ENCODE measurements at regions not wholly inside any gene's neighbourhood (a gene's known extent, or its start where the extent isn't known, plus 50 kb on each side); places are given as distances from the start of the nearest gene placed in this dataset.

DNA sequence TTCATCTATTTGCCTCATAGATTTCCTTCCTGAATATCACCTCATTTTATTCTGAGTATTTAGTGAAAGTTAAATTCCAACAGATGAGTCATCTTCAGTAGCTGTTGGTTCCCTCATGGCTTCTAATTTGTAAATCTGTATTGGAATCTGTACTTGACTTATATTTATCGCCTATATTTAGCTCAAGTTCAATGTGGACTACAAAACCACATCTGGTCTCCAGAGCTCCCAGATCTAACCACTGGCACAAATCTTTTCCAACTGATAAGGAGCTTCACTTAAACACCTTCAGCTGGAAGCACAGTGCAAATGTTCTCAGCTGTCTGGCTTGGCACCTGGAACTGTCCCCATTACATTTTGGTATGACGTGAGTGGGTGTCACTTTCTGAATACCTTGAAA is 82.8 kb upstream of the DSEL start:
- no peak overlapping the region for H3K27ac ChIP-seq (ENCODE audit: low read length)
- no peak overlapping the region for H3K4me3 ChIP-seq (ENCODE audit: low read depth in 2 of 2, low read length in 2 of 2)
- H3K27me3 ChIP-seq (ENCODE audit: control insufficient read depth, insufficient read depth, low read length) = no peaks in the 10 kb centered on the region
- no TSS peak for BruUV-seq (replicated peaks)
- ATAC-seq (no peak), DNase-seq (ENCODE audit: low read depth, low spot score) (no peak)
- intact Hi-C loops (cut with micrococcal nuclease; ENCODE audit: unreplicated experiment) = no loop called here
- TF ChIP-seq, protein P1, sequence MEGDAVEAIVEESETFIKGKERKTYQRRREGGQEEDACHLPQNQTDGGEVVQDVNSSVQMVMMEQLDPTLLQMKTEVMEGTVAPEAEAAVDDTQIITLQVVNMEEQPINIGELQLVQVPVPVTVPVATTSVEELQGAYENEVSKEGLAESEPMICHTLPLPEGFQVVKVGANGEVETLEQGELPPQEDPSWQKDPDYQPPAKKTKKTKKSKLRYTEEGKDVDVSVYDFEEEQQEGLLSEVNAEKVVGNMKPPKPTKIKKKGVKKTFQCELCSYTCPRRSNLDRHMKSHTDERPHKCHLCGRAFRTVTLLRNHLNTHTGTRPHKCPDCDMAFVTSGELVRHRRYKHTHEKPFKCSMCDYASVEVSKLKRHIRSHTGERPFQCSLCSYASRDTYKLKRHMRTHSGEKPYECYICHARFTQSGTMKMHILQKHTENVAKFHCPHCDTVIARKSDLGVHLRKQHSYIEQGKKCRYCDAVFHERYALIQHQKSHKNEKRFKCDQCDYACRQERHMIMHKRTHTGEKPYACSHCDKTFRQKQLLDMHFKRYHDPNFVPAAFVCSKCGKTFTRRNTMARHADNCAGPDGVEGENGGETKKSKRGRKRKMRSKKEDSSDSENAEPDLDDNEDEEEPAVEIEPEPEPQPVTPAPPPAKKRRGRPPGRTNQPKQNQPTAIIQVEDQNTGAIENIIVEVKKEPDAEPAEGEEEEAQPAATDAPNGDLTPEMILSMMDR (IDR thresholded peaks at IDR 0.05) = no peak
- TF ChIP-seq, protein P2, sequence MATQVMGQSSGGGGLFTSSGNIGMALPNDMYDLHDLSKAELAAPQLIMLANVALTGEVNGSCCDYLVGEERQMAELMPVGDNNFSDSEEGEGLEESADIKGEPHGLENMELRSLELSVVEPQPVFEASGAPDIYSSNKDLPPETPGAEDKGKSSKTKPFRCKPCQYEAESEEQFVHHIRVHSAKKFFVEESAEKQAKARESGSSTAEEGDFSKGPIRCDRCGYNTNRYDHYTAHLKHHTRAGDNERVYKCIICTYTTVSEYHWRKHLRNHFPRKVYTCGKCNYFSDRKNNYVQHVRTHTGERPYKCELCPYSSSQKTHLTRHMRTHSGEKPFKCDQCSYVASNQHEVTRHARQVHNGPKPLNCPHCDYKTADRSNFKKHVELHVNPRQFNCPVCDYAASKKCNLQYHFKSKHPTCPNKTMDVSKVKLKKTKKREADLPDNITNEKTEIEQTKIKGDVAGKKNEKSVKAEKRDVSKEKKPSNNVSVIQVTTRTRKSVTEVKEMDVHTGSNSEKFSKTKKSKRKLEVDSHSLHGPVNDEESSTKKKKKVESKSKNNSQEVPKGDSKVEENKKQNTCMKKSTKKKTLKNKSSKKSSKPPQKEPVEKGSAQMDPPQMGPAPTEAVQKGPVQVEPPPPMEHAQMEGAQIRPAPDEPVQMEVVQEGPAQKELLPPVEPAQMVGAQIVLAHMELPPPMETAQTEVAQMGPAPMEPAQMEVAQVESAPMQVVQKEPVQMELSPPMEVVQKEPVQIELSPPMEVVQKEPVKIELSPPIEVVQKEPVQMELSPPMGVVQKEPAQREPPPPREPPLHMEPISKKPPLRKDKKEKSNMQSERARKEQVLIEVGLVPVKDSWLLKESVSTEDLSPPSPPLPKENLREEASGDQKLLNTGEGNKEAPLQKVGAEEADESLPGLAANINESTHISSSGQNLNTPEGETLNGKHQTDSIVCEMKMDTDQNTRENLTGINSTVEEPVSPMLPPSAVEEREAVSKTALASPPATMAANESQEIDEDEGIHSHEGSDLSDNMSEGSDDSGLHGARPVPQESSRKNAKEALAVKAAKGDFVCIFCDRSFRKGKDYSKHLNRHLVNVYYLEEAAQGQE (IDR thresholded peaks at IDR 0.05; ENCODE audit: insufficient read depth in 1 of 2, low read depth in 2 of 2, low read length in 1 of 2) = no peak
- no peak for TF ChIP-seq SIN3A (IDR thresholded peaks at IDR 0.05; ENCODE audit: borderline replicate concordance, insufficient read depth, low read depth, low read length)
- no peak for TF ChIP-seq TCF7L2 (IDR thresholded peaks at IDR 0.05; ENCODE audit: low read depth, low read length)
- no peak for TF ChIP-seq POLR2AphosphoS5 (IDR thresholded peaks at IDR 0.05; ENCODE audit: low read depth, low read length)
- H3K9me3 ChIP-seq (ENCODE audit: control insufficient read depth, insufficient read depth, low read depth, low read length) = no peaks in the 10 kb centered on the region
- in situ Hi-C loops (cut with HindIII; ENCODE audit: low pct_unique_long_range_greater_than_20kb, low sequenced_read_pairs) = no loop called here
- H3K4me1 ChIP-seq (ENCODE audit: control insufficient read depth, insufficient read depth, low read length) = no peaks in the 10 kb centered on the region
- no peaks in the 10 kb centered on the region for H3K36me3 ChIP-seq (ENCODE audit: control insufficient read depth, insufficient read depth, low read length)
- ChIA-PET CTCF (no interaction called here), POLR2A (no interaction called here)

DNA sequence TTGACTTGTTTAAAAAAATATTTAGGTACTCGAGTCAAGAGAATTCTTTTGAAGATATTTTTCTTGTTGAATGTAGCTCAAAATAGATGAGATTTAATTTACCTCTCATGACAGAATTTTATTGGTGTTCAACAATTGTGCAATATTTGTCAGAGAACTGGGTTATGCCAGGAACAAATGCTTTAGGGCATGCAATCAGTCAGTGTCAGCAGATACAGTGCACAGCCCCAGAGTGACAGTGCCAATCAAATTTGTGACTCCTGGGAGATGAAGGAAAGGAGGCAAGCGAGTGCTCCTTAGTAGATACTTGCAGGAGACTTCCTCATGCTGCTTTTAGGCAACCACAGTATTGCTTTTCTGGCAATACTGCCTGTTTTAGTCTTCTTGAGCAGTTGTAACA is 81.2 kb upstream of the DSEL start:
- no TSS peak for BruUV-seq (replicated peaks)
- POLR2A ChIA-PET = no interaction called here
- no peak for DNase-seq (ENCODE audit: low read depth, low spot score)
- Histone ChIP-seq H3K36me3 (ENCODE audit: control insufficient read depth, insufficient read depth, low read length) (no peaks in the 10 kb centered on the region), H3K27me3 (ENCODE audit: control insufficient read depth, insufficient read depth, low read length) (no peaks in the 10 kb centered on the region), H3K4me3 (ENCODE audit: low read depth in 2 of 2, low read length in 2 of 2) (no peak overlapping the region), H3K9me3 (ENCODE audit: control insufficient read depth, insufficient read depth, low read depth, low read length) (no peaks in the 10 kb centered on the region), H3K27ac (ENCODE audit: low read length) (no peak overlapping the region), H3K4me1 (ENCODE audit: control insufficient read depth, insufficient read depth, low read length) (no peaks in the 10 kb centered on the region)
- in situ Hi-C loops (cut with HindIII; ENCODE audit: low pct_unique_long_range_greater_than_20kb, low sequenced_read_pairs) = no loop called here
- TF ChIP-seq, protein P2 (IDR thresholded peaks at IDR 0.05; ENCODE audit: insufficient read depth in 1 of 2, low read depth in 2 of 2, low read length in 1 of 2) = no peak
- TF ChIP-seq, protein P1 (IDR thresholded peaks at IDR 0.05) = no peak
- TF ChIP-seq SIN3A (IDR thresholded peaks at IDR 0.05; ENCODE audit: borderline replicate concordance, insufficient read depth, low read depth, low read length) = no peak
- no peak for TF ChIP-seq TCF7L2 (IDR thresholded peaks at IDR 0.05; ENCODE audit: low read depth, low read length)
- TF ChIP-seq POLR2AphosphoS5 (IDR thresholded peaks at IDR 0.05; ENCODE audit: low read depth, low read length) = no peak
- CTCF ChIA-PET = no interaction called here
- intact Hi-C loops (cut with micrococcal nuclease; ENCODE audit: unreplicated experiment) = no loop called here
- ATAC-seq = no peak
